Stomach (tissue), 8 donors: ENCODE measurements at regions not wholly inside any gene's neighbourhood (a gene's known extent, or its start where the extent isn't known, plus 50 kb on each side); places are given as distances from the start of the nearest gene placed in this dataset.

Experiments used
- DNase-seq, 2 donors: peaks; one replicate each; pipeline versions ENCODE4 v3.0.0 to v3.0.0-alpha.2; 2013 to 2019
- H3K27ac ChIP-seq, 5 donors: fragments of 200-600 bp in 4 of 5; sonication (generic) in 4 of 5; one replicate each; pipeline ENCODE4 v1.5.1; 2013 to 2019; ENCODE audit warnings: mild to moderate bottlenecking in 1 of 5, moderate library complexity in 1 of 5
- H3K27me3 ChIP-seq, 3 donors: fragments of 200-600 bp; sonication (generic); one replicate each; pipeline ENCODE4 v1.5.1; 2017 to 2019; ENCODE audit warnings: mixed run types in 1 of 3
- H3K36me3 ChIP-seq, 4 donors: fragments of 200-600 bp; sonication (generic); 1 replicate in 3 of 4; 2 replicates in 1 of 4; pipeline ENCODE4 v1.5.1; 2016 to 2019
- H3K4me1 ChIP-seq, 4 donors: fragments of 200-600 bp; sonication (generic); one replicate each; pipeline ENCODE4 v1.5.1; 2016 to 2019
- H3K4me3 ChIP-seq, 4 donors: fragments of 200-600 bp; sonication (generic) in 3 of 4; one replicate each; pipeline ENCODE4 v1.5.1; 2016 to 2019; ENCODE audit warnings: mild to moderate bottlenecking in 1 of 4
- H3K9me3 ChIP-seq, 4 donors: fragments of 200-600 bp; sonication (generic); one replicate each; pipeline ENCODE4 v1.5.1; 2016 to 2019
- CTCF ChIP-seq, 7 experiments: fragments of 450-650 bp in 4 of 7; fragments of 200-600 bp in 3 of 7; sonication (generic) in 3 of 7; IDR thresholded peaks; one replicate each; pipeline ENCODE4 v1.5.1; 2016 to 2019; ENCODE audit warnings: antibody characterized with exemption in 7 of 7, control low read depth in 2 of 7, mild to moderate bottlenecking in 1 of 7
- EP300 ChIP-seq: sonication (generic); formaldehyde crosslinking; IDR thresholded peaks from one replicate; pipeline ENCODE4 v1.6.1; 2017; ENCODE audit warnings: antibody characterized with exemption
- POLR2A ChIP-seq, 4 donors: fragments of 450-650 bp; IDR thresholded peaks; one replicate each; pipeline ENCODE4 v1.6.1; 2016; ENCODE audit warnings: antibody characterized with exemption in 4 of 4, control low read depth in 2 of 4, mild to moderate bottlenecking in 1 of 4, moderate library complexity in 1 of 4
- POLR2AphosphoS5 ChIP-seq, 3 donors: sonication (generic); formaldehyde crosslinking; IDR thresholded peaks; one replicate each; pipeline ENCODE4 v1.6.1; 2016; ENCODE audit warnings: antibody characterized with exemption in 3 of 3
- WGBS, 5 donors: extraction: QIAGEN DNeasy Blood & Tissue Kit in 3 of 5; methylation state at CpG; one replicate each; pipeline versions ENCODE4 v1.1.5 to v1.1.7; 2013 to 2018; 5-methylcytosine and 5-hydroxymethylcytosine counted together
- intact Hi-C: fragments of 100-400 bp; cut with DNase I; formaldehyde crosslinking; loops from one replicate; pipeline ENCODE4 v1.15.1; 2023; ENCODE audit warnings: low total_unique reads
- donor health status: healthy with polysubstance abuse.
- donor health status: Bipolar disorder and iron deficiency.
- donor health status: healthy.

- 44 to 50% (median 48%) methylated on average over 2 of the region's 2 CpGs for WGBS, 5 donors
- intact Hi-C loops = no loop called here
- Histone ChIP-seq H3K27me3 (no peaks in the 10 kb centered on the region), H3K9me3 (no peaks in the 10 kb centered on the region), H3K27ac (no peak overlapping the region), H3K4me3 (no peak overlapping the region), H3K4me1 (no peaks in the 10 kb centered on the region), H3K36me3 (no peaks in the 10 kb centered on the region)
- no peak for TF ChIP-seq CTCF (IDR thresholded peaks at IDR 0.05)
- no peak for TF ChIP-seq POLR2A (IDR thresholded peaks at IDR 0.05)
- TF ChIP-seq EP300 = no peak
- no peak for TF ChIP-seq POLR2AphosphoS5 (IDR thresholded peaks at IDR 0.05)
- no peak for DNase-seq
Measured at GRCh38 chr1:217021400-217021799, 298.2 kb upstream of the ESRRG start.

- Histone ChIP-seq H3K4me1 (no peaks in the 10 kb centered on the region), H3K27me3 (no peaks in the 10 kb centered on the region), H3K27ac (no peak overlapping the region), H3K4me3 (no peak overlapping the region), H3K36me3 (no peaks in the 10 kb centered on the region), H3K9me3 (no peaks in the 10 kb centered on the region)
- DNase-seq = no peak
- TF ChIP-seq POLR2A (IDR thresholded peaks at IDR 0.05) = no peak
- no peak for TF ChIP-seq CTCF (IDR thresholded peaks at IDR 0.05)
- 71 to 84% (median 80%) methylated on average over 2 of the region's 2 CpGs for WGBS, 5 donors
- intact Hi-C loops = no loop called here
Measured at GRCh38 chr1:217019475-217019874, 296.2 kb upstream of the ESRRG start.

- Histone ChIP-seq H3K36me3 (no peaks in the 10 kb centered on the region), H3K27ac (no peak overlapping the region), H3K4me3 (no peak overlapping the region), H3K4me1 (no peaks in the 10 kb centered on the region), H3K9me3 (no peaks in the 10 kb centered on the region), H3K27me3 (no peaks in the 10 kb centered on the region)
- no peak for DNase-seq
- WGBS, 5 donors = 71 to 85% (median 80%) methylated on average over 3 of the region's 3 CpGs
- TF ChIP-seq CTCF (IDR thresholded peaks at IDR 0.05) (no peak), POLR2A (IDR thresholded peaks at IDR 0.05) (no peak), EP300 (no peak), POLR2AphosphoS5 (IDR thresholded peaks at IDR 0.05) (no peak)
- intact Hi-C loops = no loop called here
Measured at GRCh38 chr1:217018648-217019047, 295.4 kb upstream of the ESRRG start.

- H3K4me3 ChIP-seq = no peak overlapping the region
- no peak overlapping the region for H3K27ac ChIP-seq
- DNase-seq = no peak
- intact Hi-C loops = no loop called here
- no peaks in the 10 kb centered on the region for H3K9me3 ChIP-seq
- H3K4me1 ChIP-seq = no peaks in the 10 kb centered on the region
- H3K36me3 ChIP-seq = no peaks in the 10 kb centered on the region
- no peak for TF ChIP-seq CTCF (IDR thresholded peaks at IDR 0.05)
- no peak for TF ChIP-seq POLR2A (IDR thresholded peaks at IDR 0.05)
- TF ChIP-seq POLR2AphosphoS5 (IDR thresholded peaks at IDR 0.05) = no peak
- TF ChIP-seq EP300 = no peak
- H3K27me3 ChIP-seq = no peaks in the 10 kb centered on the region
Measured at GRCh38 chr1:217017165-217017564, 293.9 kb upstream of the ESRRG start.

- DNase-seq = no peak
- Histone ChIP-seq H3K27ac (no peak overlapping the region), H3K27me3 (no peaks in the 10 kb centered on the region), H3K36me3 (no peaks in the 10 kb centered on the region), H3K4me1 (no peaks in the 10 kb centered on the region), H3K9me3 (no peaks in the 10 kb centered on the region), H3K4me3 (no peak overlapping the region)
- TF ChIP-seq EP300 = no peak
- no peak for TF ChIP-seq CTCF (IDR thresholded peaks at IDR 0.05)
- no peak for TF ChIP-seq POLR2A (IDR thresholded peaks at IDR 0.05)
- TF ChIP-seq POLR2AphosphoS5 (IDR thresholded peaks at IDR 0.05) = no peak
- intact Hi-C loops = no loop called here
Measured at GRCh38 chr1:217014066-217014465, 290.8 kb upstream of the ESRRG start.
